Kidney tubule cell (primary cell): ENCODE measurements at regions not wholly inside any gene's neighbourhood (a gene's known extent, or its start where the extent isn't known, plus 50 kb on each side); places are given as distances from the start of the nearest gene placed in this dataset.
"Not testable (repeated sequence)": the region's sequence is repeated elsewhere in the genome, so short reads cannot be mapped to it uniquely, and the experiment has no call there.

ENCODE experiments used
- DNase-seq: peaks from one replicate; pipeline ENCODE4 v3.0.0-alpha.2; 2018; ENCODE audit warnings: low spot score

- DNase-seq = not testable (repeated sequence)
Measured at GRCh38 chr7:135872861-135873260, 104.3 kb downstream of the MTPN start.

GRCh38 chr7:135862586-135863340 lies 114.2 kb upstream of the FAM180A start:
- no peak for DNase-seq

GRCh38 chr7:135859538-135859937 lies 110.9 kb upstream of the FAM180A start:
- peak; percentile 34 for DNase-seq

- no peak for DNase-seq
Measured at GRCh38 chr7:135858851-135859250, 110.2 kb upstream of the FAM180A start.

- no peak for DNase-seq
Measured at GRCh38 chr7:135858379-135858778, 109.8 kb upstream of the FAM180A start.

GRCh38 chr7:135857519-135858274 lies 109.1 kb upstream of the FAM180A start:
- no peak for DNase-seq

- peak; percentile 62 for DNase-seq
Measured at GRCh38 chr7:135856356-135857144, 107.9 kb upstream of the FAM180A start.

- peak; percentile 88 for DNase-seq
Measured at GRCh38 chr7:135855846-135856245, 107.2 kb upstream of the FAM180A start.

- DNase-seq = peak; percentile 83
Measured at GRCh38 chr7:135853499-135853898, 104.9 kb upstream of the FAM180A start.

- DNase-seq = no peak
Measured at GRCh38 chr7:135853008-135853407, 104.4 kb upstream of the FAM180A start.

GRCh38 chr7:135847242-135847641 lies 98.6 kb upstream of the FAM180A start:
- no peak for DNase-seq

- no peak for DNase-seq
Measured at GRCh38 chr7:135846339-135846738, 97.7 kb upstream of the FAM180A start.

GRCh38 chr7:135845415-135846075 lies 96.9 kb upstream of the FAM180A start:
- peak; percentile 8 for DNase-seq

GRCh38 chr7:135844903-135845302 lies 96.3 kb upstream of the FAM180A start:
- no peak for DNase-seq

GRCh38 chr7:135843214-135843613 lies 94.6 kb upstream of the FAM180A start:
- no peak for DNase-seq

GRCh38 chr7:135842446-135843179 lies 94.0 kb upstream of the FAM180A start:
- DNase-seq = no peak

GRCh38 chr7:135840591-135840990 lies 92.0 kb upstream of the FAM180A start:
- DNase-seq = no peak

- no peak for DNase-seq
Measured at GRCh38 chr7:135837675-135838074, 89.1 kb upstream of the FAM180A start.

GRCh38 chr7:135834266-135834665 lies 85.7 kb upstream of the FAM180A start:
- DNase-seq = no peak

GRCh38 chr7:135833642-135834041 lies 85.0 kb upstream of the FAM180A start:
- DNase-seq = no peak

- no peak for DNase-seq
Measured at GRCh38 chr7:135831455-135832195, 83.0 kb upstream of the FAM180A start.
